HG03095 (cell line): ENCODE measurements at regions not wholly inside any gene's neighbourhood (a gene's known extent, or its start where the extent isn't known, plus 50 kb on each side); places are given as distances from the start of the nearest gene placed in this dataset.

Experiments used
- ATAC-seq: cut with Tn5 transposase; IDR thresholded peaks from one replicate; pipeline ENCODE4 v1.9.1; 2021; ENCODE audit warnings: moderate library complexity; ENCODE audit not compliant: unreplicated experiment

GRCh38 chr18:46341986-46342525 lies 237.9 kb downstream of the HAUS1 start:
- ATAC-seq: no peak

- ATAC-seq: no peak
Observed at GRCh38 chr18:46343456-46343855, 239.3 kb downstream of the HAUS1 start.

- ATAC-seq: peak; percentile 81
Observed at GRCh38 chr18:46343931-46344372, 239.8 kb downstream of the HAUS1 start.

- ATAC-seq: no peak
Observed at GRCh38 chr18:46344416-46345180, 240.4 kb downstream of the HAUS1 start.

GRCh38 chr18:46345181-46345465 lies 240.9 kb downstream of the HAUS1 start:
- ATAC-seq: no peak

GRCh38 chr18:46346213-46346612 lies 242.0 kb downstream of the HAUS1 start:
- ATAC-seq: no peak

GRCh38 chr18:46346896-46347630 lies 242.9 kb downstream of the HAUS1 start:
- no peak for ATAC-seq

GRCh38 chr18:46350598-46351159 lies 246.5 kb downstream of the HAUS1 start:
- no peak for ATAC-seq

- no peak for ATAC-seq
Observed at GRCh38 chr18:46352520-46353250, 248.5 kb downstream of the HAUS1 start.

- ATAC-seq: no peak
Observed at GRCh38 chr18:46353460-46353859, 249.3 kb downstream of the HAUS1 start.

GRCh38 chr18:46356278-46357033 lies 252.3 kb downstream of the HAUS1 start:
- no peak for ATAC-seq

GRCh38 chr18:46360102-46360699 lies 256.0 kb downstream of the HAUS1 start:
- ATAC-seq: no peak

GRCh38 chr18:46360866-46361265 lies 256.7 kb downstream of the HAUS1 start:
- ATAC-seq: no peak

- ATAC-seq: no peak
Observed at GRCh38 chr18:46362533-46362932, 258.3 kb downstream of the HAUS1 start.

- no peak for ATAC-seq
Observed at GRCh38 chr18:46364048-46364447, 259.9 kb downstream of the HAUS1 start.

GRCh38 chr18:46366201-46366600 lies 262.0 kb downstream of the HAUS1 start:
- no peak for ATAC-seq

GRCh38 chr18:46366751-46367376 lies 262.7 kb downstream of the HAUS1 start:
- ATAC-seq: no peak

- ATAC-seq: no peak
Observed at GRCh38 chr18:46369323-46369722, 265.1 kb downstream of the HAUS1 start.

GRCh38 chr18:46370898-46371297 lies 266.7 kb downstream of the HAUS1 start:
- no peak for ATAC-seq

- ATAC-seq: no peak
Observed at GRCh38 chr18:46372670-46373069, 268.5 kb downstream of the HAUS1 start.
